HG02588 (cell line): ENCODE measurements at regions not wholly inside any gene's neighbourhood (a gene's known extent, or its start where the extent isn't known, plus 50 kb on each side); places are given as distances from the start of the nearest gene placed in this dataset.
"Not testable (repeated sequence)": the region's sequence is repeated elsewhere in the genome, so short reads cannot be mapped to it uniquely, and the experiment has no call there.

Experiments used
- ATAC-seq: cut with Tn5 transposase; IDR thresholded peaks from one replicate; pipeline ENCODE4 v1.9.1; 2021; ENCODE audit warnings: mild to moderate bottlenecking, moderate library complexity; ENCODE audit not compliant: unreplicated experiment

DNA sequence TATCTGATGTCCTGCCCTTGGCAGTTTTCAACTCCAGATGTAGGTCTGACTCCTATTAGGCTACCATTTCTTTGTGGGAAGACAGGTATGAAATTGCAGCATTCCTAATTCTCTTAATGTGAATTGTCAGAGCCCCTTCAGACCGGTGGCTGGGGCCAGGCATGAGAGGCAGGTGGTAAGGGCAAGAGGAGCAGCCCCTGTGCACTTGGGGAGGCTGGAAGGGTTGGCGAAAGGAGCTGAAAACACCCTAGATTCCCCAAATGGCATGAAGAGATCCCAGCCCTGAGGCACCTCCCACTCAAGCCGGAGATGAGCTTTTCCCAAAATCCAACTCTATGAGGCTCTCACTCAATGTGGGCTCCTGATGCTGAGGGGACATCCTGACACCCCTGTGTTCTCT, 453.2 kb downstream of the NR2F2 start:
- ATAC-seq: no peak

DNA sequence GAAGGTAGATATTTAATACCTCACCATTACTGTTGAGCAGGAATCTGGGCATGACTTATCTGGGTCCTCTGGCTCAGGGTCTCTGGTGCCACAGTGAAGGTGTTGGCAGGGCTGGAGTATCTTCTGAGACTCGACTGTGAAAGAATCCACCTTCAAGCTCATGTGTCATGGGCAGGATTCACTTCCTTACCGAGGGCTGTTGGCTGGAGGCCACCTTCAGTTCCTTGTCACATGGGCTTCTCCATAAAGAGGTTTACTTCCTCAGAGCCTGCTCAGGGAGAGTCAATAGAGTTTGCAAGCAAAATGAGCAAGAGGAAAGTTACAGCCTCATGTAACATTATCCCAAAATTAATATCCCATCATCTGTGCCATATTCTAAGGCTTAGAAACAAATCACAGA, 459.5 kb downstream of the NR2F2 start:
- ATAC-seq: no peak

- ATAC-seq: no peak
Measured at GRCh38 chr15:96792216-96792615, 461.7 kb downstream of the NR2F2 start.

- no peak for ATAC-seq
Measured at GRCh38 chr15:96796841-96797240, 466.3 kb downstream of the NR2F2 start.

DNA sequence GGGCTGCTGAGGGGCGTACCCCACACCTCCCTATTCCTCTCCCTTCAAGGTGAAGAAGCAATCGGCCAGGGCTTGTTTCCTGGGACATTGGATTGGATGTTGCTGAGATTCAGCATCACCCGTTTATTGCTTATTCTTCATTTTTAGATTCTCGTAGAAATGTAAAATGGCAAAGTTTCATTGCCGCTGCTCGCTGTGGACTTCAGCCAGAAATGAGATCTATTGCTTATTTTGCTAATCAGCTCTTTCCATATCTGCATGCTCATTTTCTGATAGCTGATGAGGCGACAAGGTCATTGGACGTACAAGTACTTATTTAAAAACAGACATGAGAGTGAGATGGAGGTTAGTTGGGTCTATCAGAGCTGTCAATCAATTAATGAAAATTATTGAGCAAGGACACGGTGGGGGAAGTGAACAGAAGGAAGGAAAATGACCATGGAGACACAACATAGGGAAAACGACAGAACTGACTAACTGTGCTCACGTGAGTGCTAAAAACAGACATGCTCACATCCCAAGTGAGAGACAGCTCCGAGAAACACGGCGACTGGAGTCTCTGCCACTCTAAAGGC, 471.2 kb downstream of the NR2F2 start:
- ATAC-seq: no peak

- no peak for ATAC-seq
Measured at GRCh38 chr15:96802611-96803255, 472.2 kb downstream of the NR2F2 start.

- ATAC-seq: no peak
Measured at GRCh38 chr15:96804754-96805153, 474.3 kb downstream of the NR2F2 start.

GRCh38 chr15:96807361-96807760, 476.9 kb downstream of the NR2F2 start:
- no peak for ATAC-seq

- no peak for ATAC-seq
Measured at GRCh38 chr15:96817900-96818299, 487.4 kb downstream of the NR2F2 start.

DNA sequence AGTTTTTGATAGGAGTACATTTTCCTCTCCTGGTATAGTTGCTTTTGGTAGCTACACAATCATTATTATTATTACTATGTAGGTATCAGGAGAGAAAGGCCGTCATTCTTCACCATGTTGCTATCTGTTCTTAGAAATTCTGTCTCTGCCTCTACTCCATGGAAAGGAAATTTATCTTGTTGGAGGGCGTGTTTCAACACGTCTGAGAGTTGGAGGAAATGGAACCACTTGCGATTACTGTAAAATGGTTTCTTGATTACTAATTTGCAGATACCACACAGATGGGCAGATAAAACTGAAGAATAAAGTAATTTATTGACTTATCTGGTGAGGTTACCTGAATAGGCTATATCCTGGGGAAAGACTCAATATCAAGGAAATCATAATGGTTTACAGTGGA, 488.4 kb downstream of the NR2F2 start:
- ATAC-seq: no peak

DNA sequence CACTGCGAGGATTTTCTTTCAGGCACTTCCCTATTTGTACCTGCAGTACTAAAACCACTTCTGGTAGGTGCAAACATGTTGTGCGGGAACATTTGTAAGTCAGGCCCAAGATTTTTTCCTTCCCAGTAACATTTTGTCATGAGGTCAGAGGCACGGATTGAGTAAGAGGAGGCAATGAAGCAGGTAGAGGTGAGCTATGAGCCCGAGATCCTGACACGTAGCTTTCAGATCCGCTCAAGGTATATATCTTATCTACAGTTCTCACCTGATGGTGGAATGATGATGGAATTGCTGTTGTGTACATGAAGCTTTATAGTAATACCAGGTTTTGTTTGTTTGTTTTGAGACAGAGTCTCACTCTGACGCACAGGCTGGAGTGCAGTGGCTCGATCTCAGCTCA, 497.5 kb downstream of the NR2F2 start:
- no peak for ATAC-seq

GRCh38 chr15:96837241-96837970, 506.9 kb downstream of the NR2F2 start:
- ATAC-seq: no peak

GRCh38 chr15:96838081-96838480, 507.6 kb downstream of the NR2F2 start:
- no peak for ATAC-seq

- ATAC-seq: no peak
Measured at GRCh38 chr15:96849271-96849900, 518.9 kb downstream of the NR2F2 start.

DNA sequence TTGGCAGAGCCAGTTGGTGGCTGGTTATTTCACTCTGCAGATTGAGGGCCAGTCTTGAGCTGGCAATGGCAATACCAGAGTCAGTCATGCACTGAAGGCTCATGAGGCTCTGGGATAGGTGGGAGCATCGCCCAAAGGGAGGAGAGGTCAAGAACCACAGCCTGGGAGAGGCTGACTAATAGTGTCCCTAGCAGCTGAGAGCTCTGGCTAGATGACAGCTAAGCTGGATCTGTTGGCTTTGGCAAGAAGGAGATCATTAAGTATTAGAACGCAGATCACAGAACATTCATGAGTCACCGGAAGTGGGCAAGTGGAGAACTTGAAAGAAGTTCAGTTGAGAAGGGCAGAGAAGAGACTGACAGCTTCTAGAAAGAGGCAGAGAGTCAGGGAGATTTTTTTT, 521.1 kb downstream of the NR2F2 start:
- ATAC-seq: no peak

DNA sequence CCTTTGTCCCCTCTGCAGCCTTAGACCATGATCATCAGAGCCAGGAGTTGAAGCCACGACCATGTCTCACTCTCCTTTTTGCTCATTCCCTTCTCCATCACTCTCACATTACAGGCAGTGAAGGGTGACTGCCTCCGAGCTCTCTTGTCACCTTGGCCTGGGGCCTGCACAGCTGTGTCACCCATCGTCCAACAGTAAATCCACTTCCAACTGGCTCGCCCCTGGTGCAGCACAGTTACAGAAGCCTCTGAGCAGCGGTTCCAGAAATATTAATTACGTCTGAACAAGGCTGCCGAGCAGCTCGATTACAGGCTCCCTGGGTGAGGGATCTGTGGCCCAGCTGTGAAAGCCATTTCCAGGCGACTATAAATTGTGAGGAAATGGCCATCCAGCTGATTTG, 528.2 kb downstream of the NR2F2 start:
- no peak for ATAC-seq

DNA sequence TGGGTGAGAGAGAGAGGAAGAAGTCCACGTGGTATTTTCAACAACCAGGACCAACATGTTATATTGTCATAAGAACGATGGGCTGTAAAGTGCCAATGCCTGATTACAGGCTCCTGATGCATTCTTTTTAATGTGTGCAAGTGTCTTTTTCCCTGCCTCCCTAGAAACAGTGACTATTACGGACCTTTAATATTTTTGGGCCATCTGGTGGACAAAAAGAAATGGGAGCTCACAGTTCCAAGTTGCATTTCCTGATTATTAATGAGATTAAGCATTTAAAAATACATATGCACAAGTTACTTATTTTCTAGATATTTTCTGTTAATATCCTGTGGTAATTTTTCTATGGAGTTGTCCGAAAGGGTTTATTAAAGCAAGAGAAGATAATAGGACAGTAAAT, 530.2 kb downstream of the NR2F2 start:
- no peak for ATAC-seq

DNA sequence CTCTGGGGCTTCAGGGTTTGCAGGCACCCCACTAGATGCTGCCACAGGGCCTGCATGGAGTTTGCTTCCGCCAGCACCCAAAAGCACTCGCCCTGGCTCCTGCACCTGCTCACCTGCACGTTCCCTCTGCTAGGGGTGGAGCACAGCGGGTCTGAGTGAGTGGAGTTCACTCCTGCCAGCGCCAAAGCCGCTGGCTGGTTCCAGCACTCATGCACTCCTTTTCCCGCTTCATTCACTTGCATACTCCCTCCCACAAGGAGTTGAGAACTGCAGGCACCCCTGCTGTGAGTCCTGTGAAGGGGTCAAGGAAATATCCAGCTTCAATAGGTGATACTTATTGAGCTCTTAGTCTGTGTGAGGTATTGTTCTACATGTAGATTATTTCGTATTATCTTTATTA, 537.5 kb downstream of the NR2F2 start:
- no peak for ATAC-seq

DNA sequence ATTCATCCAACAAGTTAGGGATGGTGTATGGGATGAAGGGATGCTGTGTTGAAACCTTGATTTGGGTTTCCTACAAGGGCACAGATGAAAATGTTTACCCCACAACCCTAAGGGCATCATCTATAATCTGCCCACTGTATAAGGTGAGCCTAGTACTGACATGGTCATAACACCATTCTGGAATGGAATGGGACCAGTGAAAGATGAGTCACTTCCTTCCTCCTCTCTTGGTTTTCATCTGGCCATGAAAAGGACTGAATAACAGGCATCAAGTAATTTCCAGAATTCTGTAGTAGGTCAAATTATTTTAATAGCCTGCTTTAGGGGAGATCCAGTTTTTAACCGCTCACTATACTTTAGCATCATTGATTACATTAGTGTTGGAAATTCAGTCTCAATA, 538.6 kb downstream of the NR2F2 start:
- no peak for ATAC-seq

- no peak for ATAC-seq
Measured at GRCh38 chr15:96869790-96870189, 539.3 kb downstream of the NR2F2 start.

DNA sequence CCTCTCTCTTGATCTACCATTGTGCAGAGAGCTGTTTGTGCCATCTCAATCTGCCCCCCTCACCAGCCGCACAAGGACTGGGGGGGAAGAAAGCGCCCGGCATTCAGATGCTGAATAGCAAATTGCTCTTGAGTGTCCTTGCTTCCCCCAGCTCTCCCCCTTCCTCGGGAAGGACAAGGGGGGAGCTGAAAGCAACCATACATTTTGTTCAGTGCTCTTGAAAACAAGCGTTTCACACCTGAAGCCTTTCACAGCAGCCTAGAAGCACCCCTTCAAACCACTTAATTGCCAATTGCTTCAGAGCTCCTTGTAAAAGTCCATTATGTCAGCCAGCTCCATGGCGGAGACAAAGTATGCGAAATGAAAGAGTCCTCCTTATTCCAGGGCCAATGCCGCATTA, 540.1 kb downstream of the NR2F2 start:
- no peak for ATAC-seq

- ATAC-seq: not testable (repeated sequence)
Measured at GRCh38 chr15:96877442-96877841, 546.9 kb downstream of the NR2F2 start.
